Activated naive CD4-positive, alpha-beta T cell treated with anti-CD3 and anti-CD28 coated beads, Interleukin-2, amount 10 ng/mL, durations not matched to agents 7 days and 5 days (primary cell): ENCODE measurements at regions not wholly inside any gene's neighbourhood (a gene's known extent, or its start where the extent isn't known, plus 50 kb on each side); places are given as distances from the start of the nearest gene placed in this dataset.
"Not testable (repeated sequence)": the region's sequence is repeated elsewhere in the genome, so short reads cannot be mapped to it uniquely, and the experiment has no call there.

Experiments used
- CTCF ChIA-PET: fragments of 350-600 bp; sonication (Branson Sonifier 250); formaldehyde crosslinking; loops from one replicate; lab custom pipeline; 2021; ENCODE audit warnings: antibody characterized with exemption; lab: Charles Lee
- DNase-seq: peaks from one replicate; pipeline ENCODE4 v3.0.0-alpha.2; 2020
- H3K27ac Mint-ChIP-seq: one replicate; pipeline ENCODE4 v1.8.0; 2021; ENCODE audit warnings: mild to moderate bottlenecking, moderate library complexity, mixed read lengths
- H3K27me3 Mint-ChIP-seq: one replicate; pipeline ENCODE4 v1.8.0; 2021; ENCODE audit warnings: mild to moderate bottlenecking, mixed read lengths
- H3K36me3 Mint-ChIP-seq: one replicate; pipeline ENCODE4 v1.8.0; 2021; ENCODE audit warnings: mixed read lengths
- H3K4me1 Mint-ChIP-seq: one replicate; pipeline ENCODE4 v1.8.0; 2021; ENCODE audit warnings: mixed read lengths
- H3K4me3 Mint-ChIP-seq: one replicate; pipeline ENCODE4 v1.8.0; 2021; ENCODE audit warnings: mild to moderate bottlenecking, moderate library complexity, mixed read lengths
- H3K9me3 Mint-ChIP-seq: one replicate; pipeline ENCODE4 v1.8.0; 2021; ENCODE audit warnings: mixed read lengths

DNA sequence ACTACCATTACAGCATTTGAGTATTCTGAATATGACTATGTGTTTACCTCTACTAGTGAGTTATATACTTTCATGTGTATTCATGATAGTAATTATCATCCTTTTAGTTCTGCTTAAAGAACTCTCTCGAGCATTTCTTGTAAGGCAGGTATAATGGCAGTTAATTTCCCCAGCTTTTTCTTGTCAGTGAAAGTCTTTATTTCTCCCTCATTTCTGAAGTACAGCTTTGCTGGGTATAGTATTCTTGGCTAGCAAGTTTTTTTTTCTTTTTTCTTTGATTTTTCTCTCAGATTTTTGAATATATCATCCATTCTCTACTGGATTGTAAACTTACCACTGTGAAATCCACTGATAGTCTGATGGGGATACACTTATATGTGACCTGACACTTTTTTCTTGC lies 165.9 kb upstream of the ARHGAP5 start:
- H3K27me3 Mint-ChIP-seq, result no peaks in the 10 kb centered on the region
- CTCF ChIA-PET, result no interaction called here

GRCh38 chr14:31913370-31913769 lies 163.7 kb upstream of the ARHGAP5 start:
- H3K4me1 Mint-ChIP-seq, result no peaks in the 10 kb centered on the region
- CTCF ChIA-PET, result interaction anchor here (1.4 kb wide), 1 partner anchor 339 kb away, joined by 3 read pairs; no protein-coding TSS in a partner anchor
- no peak overlapping the region for H3K27ac Mint-ChIP-seq
- DNase-seq, result no peak
- H3K9me3 Mint-ChIP-seq, result peaks cover 14% of the 10 kb centered on the region
- no peaks in the 10 kb centered on the region for H3K36me3 Mint-ChIP-seq
- no peak overlapping the region for H3K4me3 Mint-ChIP-seq
- H3K27me3 Mint-ChIP-seq, result no peaks in the 10 kb centered on the region

More for the DNA sequence above, 165.9 kb upstream of the ARHGAP5 start:
- H3K36me3 Mint-ChIP-seq, result no peaks in the 10 kb centered on the region
- no peak overlapping the region for H3K4me3 Mint-ChIP-seq
- no peak overlapping the region for H3K27ac Mint-ChIP-seq
- DNase-seq, result no peak
- peaks cover 14% of the 10 kb centered on the region for H3K9me3 Mint-ChIP-seq
- no peaks in the 10 kb centered on the region for H3K4me1 Mint-ChIP-seq

DNA sequence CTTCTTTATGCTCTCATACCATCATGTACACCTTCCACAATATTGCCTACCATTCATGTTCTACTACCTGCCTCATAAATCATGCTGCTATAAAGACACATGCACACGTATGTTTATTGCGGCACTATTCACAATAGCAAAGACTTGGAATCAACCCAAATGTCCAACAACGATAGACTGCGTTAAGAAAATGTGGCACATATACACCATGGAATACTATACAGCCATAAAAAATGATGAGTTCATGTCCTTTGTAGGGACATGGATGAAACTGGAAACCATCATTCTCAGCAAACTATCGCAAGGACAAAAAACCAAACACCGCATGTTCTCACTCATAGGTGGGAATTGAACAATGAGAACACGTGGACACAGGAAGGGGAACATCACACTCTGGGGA lies 158.8 kb upstream of the ARHGAP5 start:
- H3K36me3 Mint-ChIP-seq, H3K4me3 Mint-ChIP-seq, H3K27ac Mint-ChIP-seq, H3K4me1 Mint-ChIP-seq, CTCF ChIA-PET, H3K27me3 Mint-ChIP-seq, DNase-seq, H3K9me3 Mint-ChIP-seq: not testable (repeated sequence)

- Mint-ChIP-seq H3K4me3 (no peak overlapping the region), H3K36me3 (no peaks in the 10 kb centered on the region), H3K27ac (no peak overlapping the region), H3K27me3 (peaks cover 5% of the 10 kb centered on the region), H3K9me3 (no peaks in the 10 kb centered on the region), H3K4me1 (no peaks in the 10 kb centered on the region)
- DNase-seq, result no peak
- CTCF ChIA-PET, result interaction anchor here (1.6 kb wide), 1 partner anchor 14 kb away, joined by 3 read pairs; no protein-coding TSS in a partner anchor
These were observed 157.1 kb upstream of the ARHGAP5 start for GRCh38 chr14:31920001-31920400.

- Mint-ChIP-seq H3K4me1 (no peaks in the 10 kb centered on the region), H3K27me3 (peaks cover 5% of the 10 kb centered on the region), H3K4me3 (no peak overlapping the region), H3K9me3 (no peaks in the 10 kb centered on the region), H3K36me3 (no peaks in the 10 kb centered on the region), H3K27ac (no peak overlapping the region)
- CTCF ChIA-PET, result interaction anchor here (2.0 kb wide), 1 partner anchor 334 kb away, joined by 5 read pairs; no protein-coding TSS in a partner anchor
- no peak for DNase-seq
These were observed 156.0 kb upstream of the ARHGAP5 start for GRCh38 chr14:31920989-31921650.

DNA sequence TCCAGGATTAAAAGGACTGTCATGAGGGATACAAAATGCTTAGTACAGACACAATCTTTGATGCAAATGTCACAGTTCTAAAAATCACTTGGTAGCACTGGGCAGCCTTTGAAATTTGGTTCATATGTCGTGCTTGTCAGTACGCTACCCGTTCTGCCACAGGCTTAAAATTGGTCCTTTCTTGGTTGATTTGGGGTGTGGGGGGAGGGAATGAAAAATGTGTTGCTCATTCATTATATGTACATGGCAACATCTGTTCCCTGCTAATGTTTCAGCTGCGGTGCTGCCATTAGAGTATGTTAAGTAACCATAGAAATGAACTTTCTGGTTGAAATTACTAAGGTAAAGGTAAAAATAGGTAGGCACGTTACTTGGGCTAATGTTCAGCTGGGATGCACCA lies 155.4 kb upstream of the ARHGAP5 start:
- no peak for DNase-seq
- Mint-ChIP-seq H3K4me1 (no peaks in the 10 kb centered on the region), H3K36me3 (no peaks in the 10 kb centered on the region), H3K27ac (no peak overlapping the region), H3K9me3 (no peaks in the 10 kb centered on the region), H3K4me3 (no peak overlapping the region), H3K27me3 (peaks cover 5% of the 10 kb centered on the region)
- CTCF ChIA-PET, result interaction anchor here (2.0 kb wide), 1 partner anchor 333 kb away, joined by 5 read pairs; no protein-coding TSS in a partner anchor

DNA sequence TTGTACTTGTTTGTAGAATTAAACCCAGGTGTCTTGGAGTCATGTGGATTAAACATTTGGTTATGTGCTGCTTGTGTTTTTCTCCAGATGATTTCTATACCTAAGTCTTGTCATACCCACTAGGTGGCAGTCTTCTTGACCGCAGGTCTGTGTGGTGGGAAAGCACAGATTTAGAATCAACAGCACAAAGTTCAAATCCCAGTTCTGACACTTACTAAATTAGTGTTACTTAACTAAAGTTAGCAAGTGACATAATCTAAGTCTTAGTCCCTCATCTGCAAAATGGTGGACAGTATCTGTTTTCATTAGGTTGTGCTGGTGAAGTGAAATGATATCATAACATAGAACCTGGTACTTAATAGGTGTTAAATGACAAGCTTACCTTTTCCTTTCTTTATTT lies 151.0 kb upstream of the ARHGAP5 start:
- Mint-ChIP-seq H3K4me3 (no peak overlapping the region), H3K36me3 (no peaks in the 10 kb centered on the region), H3K27me3 (peaks cover 5% of the 10 kb centered on the region), H3K9me3 (no peaks in the 10 kb centered on the region), H3K27ac (no peak overlapping the region), H3K4me1 (peaks cover 9% of the 10 kb centered on the region)
- CTCF ChIA-PET, result interaction anchor here (0.7 to 5.0 kb wide), 14 partner anchors 9 to 634 kb away, joined by 3 to 68 read pairs (median 4); no protein-coding TSS in a partner anchor
- peak; percentile 33 for DNase-seq

GRCh38 chr14:31926652-31927347 lies 150.3 kb upstream of the ARHGAP5 start:
- H3K4me3 Mint-ChIP-seq, result no peak overlapping the region
- no peaks in the 10 kb centered on the region for H3K36me3 Mint-ChIP-seq
- no peaks in the 10 kb centered on the region for H3K9me3 Mint-ChIP-seq
- peaks cover 5% of the 10 kb centered on the region for H3K27me3 Mint-ChIP-seq
- H3K27ac Mint-ChIP-seq, result no peak overlapping the region
- H3K4me1 Mint-ChIP-seq, result peaks cover 9% of the 10 kb centered on the region
- CTCF ChIA-PET, result interaction anchor here (0.7 to 5.0 kb wide), 14 partner anchors 9 to 633 kb away, joined by 3 to 68 read pairs (median 4); no protein-coding TSS in a partner anchor
- no peak for DNase-seq

GRCh38 chr14:31927348-31927832 lies 149.7 kb upstream of the ARHGAP5 start:
- no peak for DNase-seq
- no peaks in the 10 kb centered on the region for H3K9me3 Mint-ChIP-seq
- peaks cover 3% of the 10 kb centered on the region for H3K27me3 Mint-ChIP-seq
- CTCF ChIA-PET, result interaction anchor here (1.2 to 5.0 kb wide), 9 partner anchors 10 to 632 kb away, joined by 3 to 68 read pairs (median 5); no protein-coding TSS in a partner anchor
- peak overlapping the region; percentile 43 for H3K27ac Mint-ChIP-seq
- no peaks in the 10 kb centered on the region for H3K36me3 Mint-ChIP-seq
- H3K4me3 Mint-ChIP-seq, result no peak overlapping the region
- peaks cover 9% of the 10 kb centered on the region for H3K4me1 Mint-ChIP-seq

GRCh38 chr14:31930070-31930469 lies 147.0 kb upstream of the ARHGAP5 start:
- Mint-ChIP-seq H3K4me1 (peaks cover 12% of the 10 kb centered on the region), H3K9me3 (no peaks in the 10 kb centered on the region), H3K27ac (no peak overlapping the region), H3K27me3 (peaks cover 4% of the 10 kb centered on the region), H3K36me3 (no peaks in the 10 kb centered on the region), H3K4me3 (no peak overlapping the region)
- CTCF ChIA-PET, result interaction anchor here (1.0 to 2.0 kb wide), 3 partner anchors 321 to 540 kb away, joined by 3 to 6 read pairs (median 5); no protein-coding TSS in a partner anchor
- DNase-seq, result no peak

DNA sequence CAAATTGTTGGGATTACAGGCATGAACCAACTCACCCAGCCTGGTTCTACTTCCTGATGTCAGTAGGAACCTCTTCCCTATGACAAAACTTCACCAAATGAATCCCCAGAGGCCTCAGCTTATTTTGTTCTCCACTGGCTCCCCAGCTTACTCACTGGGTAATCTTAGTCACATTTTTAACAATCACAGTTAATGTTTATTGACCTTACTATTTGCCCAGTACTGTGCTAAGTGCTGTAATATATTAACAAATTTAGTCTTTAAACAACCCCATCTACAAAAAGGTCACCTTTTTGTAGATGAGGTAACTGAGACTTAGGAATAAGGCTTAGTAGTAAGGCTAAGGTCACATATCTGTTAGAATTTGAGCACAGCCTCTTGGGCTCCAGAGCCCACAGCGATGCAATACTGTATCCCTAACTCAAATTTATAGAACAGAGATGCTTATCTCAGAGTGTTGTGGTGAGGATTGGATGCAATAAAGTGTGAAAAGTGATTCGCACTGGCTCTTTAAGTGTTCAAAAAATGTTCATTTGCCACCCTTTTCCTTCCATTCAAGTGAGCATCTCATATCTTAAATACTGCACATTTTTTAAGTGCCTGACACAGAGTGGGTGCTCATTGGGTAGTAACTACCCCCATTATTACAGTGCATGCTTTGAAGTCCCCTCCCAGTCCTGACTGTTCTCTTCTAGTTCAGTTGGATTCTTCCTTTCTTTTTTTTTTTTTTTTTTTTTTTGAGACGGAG lies 146.4 kb upstream of the ARHGAP5 start:
- Mint-ChIP-seq H3K4me3 (no peak overlapping the region), H3K27me3 (peaks cover 4% of the 10 kb centered on the region), H3K36me3 (no peaks in the 10 kb centered on the region), H3K9me3 (no peaks in the 10 kb centered on the region), H3K4me1 (peaks cover 12% of the 10 kb centered on the region), H3K27ac (no peak overlapping the region)
- DNase-seq, result no peak
- CTCF ChIA-PET, result interaction anchor here (1.8 to 2.0 kb wide), 2 partner anchors 321 to 324 kb away, joined by 5 to 6 read pairs; no protein-coding TSS in a partner anchor

- Mint-ChIP-seq H3K27ac (no peak overlapping the region), H3K4me1 (peaks cover 11% of the 10 kb centered on the region), H3K36me3 (no peaks in the 10 kb centered on the region), H3K27me3 (peaks cover 4% of the 10 kb centered on the region), H3K4me3 (no peak overlapping the region), H3K9me3 (no peaks in the 10 kb centered on the region)
- DNase-seq, result no peak
- CTCF ChIA-PET, result no interaction called here
These were observed 144.4 kb upstream of the ARHGAP5 start for GRCh38 chr14:31932675-31933074.

DNA sequence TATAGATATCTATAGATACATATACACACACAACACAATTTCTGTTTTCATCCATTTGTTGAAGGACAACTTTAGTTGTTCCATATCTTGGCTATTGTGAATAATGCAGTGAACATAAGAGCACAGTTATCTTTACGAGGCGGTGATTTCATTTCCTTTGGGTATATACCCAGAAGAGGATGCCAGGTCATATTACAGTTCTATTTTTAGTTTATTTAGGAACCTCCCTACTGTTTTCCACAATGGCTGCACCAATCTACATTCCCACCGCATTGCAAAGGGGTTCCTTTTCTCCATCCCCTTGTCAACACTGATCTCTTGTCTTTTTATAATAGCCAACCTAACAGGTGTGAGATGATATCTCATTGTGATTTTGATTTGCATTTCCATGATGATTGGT lies 143.4 kb upstream of the ARHGAP5 start:
- H3K36me3 Mint-ChIP-seq, result no peaks in the 10 kb centered on the region
- CTCF ChIA-PET, result interaction anchor here (0.9 to 3.1 kb wide), 3 partner anchors 14 to 319 kb away, joined by 3 to 44 read pairs (median 4); no protein-coding TSS in a partner anchor
- no peak for DNase-seq
- H3K4me3 Mint-ChIP-seq, result no peak overlapping the region
- peaks cover 4% of the 10 kb centered on the region for H3K27me3 Mint-ChIP-seq
- H3K9me3 Mint-ChIP-seq, result no peaks in the 10 kb centered on the region
- no peak overlapping the region for H3K27ac Mint-ChIP-seq
- H3K4me1 Mint-ChIP-seq, result peaks cover 17% of the 10 kb centered on the region
